PC-9 (cell line): ENCODE measurements at regions not wholly inside any gene's neighbourhood (a gene's known extent, or its start where the extent isn't known, plus 50 kb on each side); places are given as distances from the start of the nearest gene placed in this dataset.

Source experiments
- BruUV-seq: library from RNA; stranded (reverse); fragments of 400-500 nt; replicated peaks from 2 replicates; lab custom pipeline; 2021; lab: Mats Ljungman, UMichigan
- CTCF ChIA-PET: fragments of 300-600 bp; sonication (Branson Sonifier 250); formaldehyde crosslinking; loops from one replicate; lab custom pipeline; 2022; ENCODE audit warnings: antibody characterized with exemption; lab: Charles Lee
- POLR2A ChIA-PET: fragments of 300-600 bp; sonication (Branson Sonifier 250); formaldehyde crosslinking; loops from one replicate; lab custom pipeline; 2022; ENCODE audit warnings: antibody characterized with exemption; ENCODE audit not compliant: unreplicated experiment; lab: Charles Lee
- DNase-seq, 2 experiments: peaks; one replicate each; pipeline versions ENCODE4 v3.0.0 to v3.0.0-alpha.2; 2015 to 2022; ENCODE audit warnings: mixed read lengths in 1 of 2
- H2AFZ ChIP-seq: fragments of 200-600 bp; sonication (generic); 2 replicates; pipeline ENCODE4 v1.8.1; 2017; ENCODE audit warnings: antibody characterized with exemption
- H3F3A ChIP-seq: fragments of 200-600 bp; sonication (generic); 2 replicates; pipeline ENCODE4 v1.8.1; 2017; ENCODE audit warnings: antibody characterized with exemption, mild to moderate bottlenecking, low read depth; ENCODE audit not compliant: insufficient read depth
- H3K27ac ChIP-seq: fragments of 200-600 bp; sonication (generic); 2 replicates; pipeline ENCODE4 v1.6.1; 2016; ENCODE audit warnings: mixed run types
- H3K27me3 ChIP-seq: fragments of 200-600 bp; sonication (generic); 2 replicates; pipeline ENCODE4 v1.6.1; 2016; ENCODE audit warnings: low read depth, mixed run types; ENCODE audit not compliant: insufficient read depth
- H3K36me3 ChIP-seq: fragments of 200-600 bp; sonication (generic); 2 replicates; pipeline ENCODE4 v1.6.1; 2016; ENCODE audit warnings: low read depth, mixed run types
- H3K4me1 ChIP-seq: fragments of 200-600 bp; sonication (generic); replicated peaks from 2 replicates; pipeline ENCODE4 v1.6.1; 2016; ENCODE audit warnings: mixed run types; ENCODE audit not compliant: insufficient read depth
- H3K4me2 ChIP-seq: fragments of 200-600 bp; sonication (generic); 2 replicates; pipeline ENCODE4 v1.6.1; 2017; ENCODE audit warnings: mixed run types
- H3K4me3 ChIP-seq: fragments of 200-600 bp; sonication (generic); 2 replicates; pipeline ENCODE4 v1.6.1; 2016; ENCODE audit warnings: mixed run types
- H3K79me2 ChIP-seq: fragments of 200-600 bp; sonication (generic); 2 replicates; pipeline ENCODE4 v1.6.1; 2017; ENCODE audit warnings: low read depth, mixed run types
- H3K9me2 ChIP-seq: fragments of 200-600 bp; sonication (generic); 2 replicates; pipeline ENCODE4 v1.8.1; 2017; ENCODE audit warnings: mild to moderate bottlenecking; ENCODE audit not compliant: insufficient read depth
- H3K9me3 ChIP-seq: fragments of 200-600 bp; sonication (generic); 2 replicates; pipeline ENCODE4 v1.8.1; 2016; ENCODE audit warnings: low read depth; ENCODE audit not compliant: insufficient read depth
- H4K20me1 ChIP-seq: fragments of 200-600 bp; sonication (generic); 2 replicates; pipeline ENCODE4 v1.8.1; 2017; ENCODE audit not compliant: insufficient read depth
- EZH2 ChIP-seq: fragments of 200-600 bp; sonication (generic); IDR thresholded peaks from 2 replicates; pipeline ENCODE4 v1.8.0; 2017; ENCODE audit warnings: antibody characterized with exemption, low read depth
- intact Hi-C: fragments of 100-400 bp; cut with micrococcal nuclease; formaldehyde crosslinking; loops from one replicate; pipeline ENCODE4 v1.10.0; 2022; ENCODE audit not compliant: unreplicated experiment
- TF ChIP-seq, protein P1 (sequence below): fragments of 200-600 bp; sonication (generic); conservative IDR thresholded peaks from 2 replicates; pipeline ENCODE4 v1.6.1; 2017; ENCODE audit warnings: mixed run types, antibody characterized with exemption, mild to moderate bottlenecking, moderate library complexity

DNA sequence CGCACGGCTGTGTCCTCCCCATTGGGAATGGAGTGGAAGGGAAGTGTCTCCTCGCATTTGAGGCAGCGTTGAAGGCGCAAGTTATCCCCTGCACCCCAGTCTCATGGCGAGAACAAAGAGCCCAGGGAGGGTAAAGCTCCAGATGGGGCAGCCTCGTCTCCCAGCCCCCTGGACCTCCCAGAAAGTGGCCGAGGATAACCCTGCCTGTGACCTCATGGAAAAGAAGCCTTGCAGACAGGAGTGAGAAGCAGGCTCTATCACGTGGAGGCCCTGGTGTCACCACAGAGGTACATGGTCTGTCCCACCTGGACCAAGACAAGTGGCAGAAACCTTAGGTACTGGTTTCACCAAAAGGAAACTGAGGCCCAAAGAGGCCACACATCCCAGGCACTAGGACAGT is 134.8 kb upstream of the RPS6KA2 start:
- Histone ChIP-seq H2AFZ (no peak overlapping the region), H3K9me3 (no peaks in the 10 kb centered on the region), H3K4me3 (no peak overlapping the region), H3K9me2 (no peaks in the 10 kb centered on the region), H3K27me3 (peaks cover 15% of the 10 kb centered on the region), H3K79me2 (no peaks in the 10 kb centered on the region), H3K27ac (no peak overlapping the region), H3K4me2 (no peak overlapping the region), H3K4me1 (no peaks in the 10 kb centered on the region), H3K36me3 (no peaks in the 10 kb centered on the region), H3F3A (no peaks in the 10 kb centered on the region), H4K20me1 (no peaks in the 10 kb centered on the region)
- no peak for DNase-seq
- BruUV-seq = no TSS peak
- no peak for TF ChIP-seq EZH2
- TF ChIP-seq, protein P1, sequence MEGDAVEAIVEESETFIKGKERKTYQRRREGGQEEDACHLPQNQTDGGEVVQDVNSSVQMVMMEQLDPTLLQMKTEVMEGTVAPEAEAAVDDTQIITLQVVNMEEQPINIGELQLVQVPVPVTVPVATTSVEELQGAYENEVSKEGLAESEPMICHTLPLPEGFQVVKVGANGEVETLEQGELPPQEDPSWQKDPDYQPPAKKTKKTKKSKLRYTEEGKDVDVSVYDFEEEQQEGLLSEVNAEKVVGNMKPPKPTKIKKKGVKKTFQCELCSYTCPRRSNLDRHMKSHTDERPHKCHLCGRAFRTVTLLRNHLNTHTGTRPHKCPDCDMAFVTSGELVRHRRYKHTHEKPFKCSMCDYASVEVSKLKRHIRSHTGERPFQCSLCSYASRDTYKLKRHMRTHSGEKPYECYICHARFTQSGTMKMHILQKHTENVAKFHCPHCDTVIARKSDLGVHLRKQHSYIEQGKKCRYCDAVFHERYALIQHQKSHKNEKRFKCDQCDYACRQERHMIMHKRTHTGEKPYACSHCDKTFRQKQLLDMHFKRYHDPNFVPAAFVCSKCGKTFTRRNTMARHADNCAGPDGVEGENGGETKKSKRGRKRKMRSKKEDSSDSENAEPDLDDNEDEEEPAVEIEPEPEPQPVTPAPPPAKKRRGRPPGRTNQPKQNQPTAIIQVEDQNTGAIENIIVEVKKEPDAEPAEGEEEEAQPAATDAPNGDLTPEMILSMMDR = no peak
- ChIA-PET CTCF (no interaction called here), POLR2A (no interaction called here)
- intact Hi-C loops = no loop called here

DNA sequence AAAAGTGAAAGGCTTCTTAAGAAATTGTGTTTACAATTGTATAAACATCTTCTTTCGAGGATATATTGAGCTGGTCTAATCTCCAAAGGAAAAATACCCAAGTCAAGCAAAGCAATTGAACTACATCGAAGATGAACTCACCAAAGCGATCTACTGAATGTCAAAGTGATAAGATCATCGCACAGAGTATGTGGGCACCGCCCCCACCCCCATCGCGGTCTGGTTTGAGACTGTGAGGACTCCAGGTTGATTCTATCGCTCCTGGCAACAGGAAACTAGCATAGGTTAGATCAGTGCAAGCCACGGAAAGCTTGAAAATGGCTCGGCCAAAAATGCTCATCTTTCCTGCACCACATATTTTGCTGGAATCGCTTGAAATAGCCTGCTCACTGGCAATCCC is 133.2 kb upstream of the RPS6KA2 start:
- H3K4me2 ChIP-seq = no peak overlapping the region
- CTCF ChIA-PET = no interaction called here
- no peaks in the 10 kb centered on the region for H3K36me3 ChIP-seq
- no peaks in the 10 kb centered on the region for H3K4me1 ChIP-seq
- no peaks in the 10 kb centered on the region for H3K9me3 ChIP-seq
- no peak overlapping the region for H2AFZ ChIP-seq
- no peak overlapping the region for H3K4me3 ChIP-seq
- H4K20me1 ChIP-seq = no peaks in the 10 kb centered on the region
- H3K9me2 ChIP-seq = no peaks in the 10 kb centered on the region
- H3K27me3 ChIP-seq = peaks cover 15% of the 10 kb centered on the region
- BruUV-seq = no TSS peak
- POLR2A ChIA-PET = no interaction called here
- DNase-seq = no peak
- H3F3A ChIP-seq = no peaks in the 10 kb centered on the region
- no peaks in the 10 kb centered on the region for H3K79me2 ChIP-seq
- intact Hi-C loops = no loop called here
- H3K27ac ChIP-seq = no peak overlapping the region
- TF ChIP-seq, protein P1 = no peak
- TF ChIP-seq EZH2 = no peak

DNA sequence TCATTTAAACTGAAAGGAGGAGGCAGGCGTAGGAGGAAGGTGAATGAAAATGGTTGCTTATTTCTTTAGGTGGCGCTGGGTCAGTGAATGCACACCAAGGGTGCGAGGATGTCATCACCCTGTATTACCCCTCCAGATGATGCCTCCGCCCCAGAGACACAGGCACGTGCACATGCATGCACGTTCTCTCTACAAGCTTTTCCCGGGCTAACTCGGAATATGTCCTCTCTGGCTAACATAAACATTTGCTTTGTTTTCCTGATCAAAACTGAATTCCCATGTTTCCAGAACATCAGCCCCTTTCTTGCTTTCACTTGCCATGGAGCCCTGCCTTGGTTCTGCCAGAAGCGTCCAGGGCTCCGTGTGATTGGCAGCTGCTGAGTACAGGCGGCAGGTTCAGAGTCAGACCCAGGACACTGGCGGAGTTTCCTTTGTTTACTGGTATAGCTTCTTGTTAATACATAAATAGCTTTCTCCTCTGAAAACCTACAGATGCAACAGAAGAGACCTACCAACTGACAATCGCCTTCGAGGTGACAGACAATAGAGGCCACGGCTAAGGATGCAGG is 131.2 kb upstream of the RPS6KA2 start:
- no peak overlapping the region for H2AFZ ChIP-seq
- no peak overlapping the region for H3K4me3 ChIP-seq
- no TSS peak for BruUV-seq

More for the DNA sequence above, 131.2 kb upstream of the RPS6KA2 start:
- DNase-seq = no peak
- H3K27me3 ChIP-seq = peaks cover 15% of the 10 kb centered on the region
- CTCF ChIA-PET = no interaction called here
- no peaks in the 10 kb centered on the region for H4K20me1 ChIP-seq
- no peaks in the 10 kb centered on the region for H3K36me3 ChIP-seq
- no peak overlapping the region for H3K27ac ChIP-seq
- TF ChIP-seq, protein P1 = no peak
- no peak for TF ChIP-seq EZH2
- intact Hi-C loops = no loop called here
- no peaks in the 10 kb centered on the region for H3F3A ChIP-seq
- H3K4me2 ChIP-seq = no peak overlapping the region
- POLR2A ChIA-PET = no interaction called here
- H3K4me1 ChIP-seq = no peaks in the 10 kb centered on the region
- H3K9me2 ChIP-seq = no peaks in the 10 kb centered on the region
- no peaks in the 10 kb centered on the region for H3K79me2 ChIP-seq
- no peaks in the 10 kb centered on the region for H3K9me3 ChIP-seq
